ENCODE measurements at regions not wholly inside any gene's neighbourhood (a gene's known extent, or its start where the extent isn't known, plus 50 kb on each side); places are given as distances from the start of the nearest gene placed in this dataset.

GRCh38 chr4:13036841-13037240, 447.3 kb downstream of the RAB28 start:
- no peak for DNase-seq

GRCh38 chr4:13032936-13033335, 451.2 kb downstream of the RAB28 start:
- DNase-seq = no peak

GRCh38 chr4:13024147-13025105, 459.7 kb downstream of the RAB28 start:
- no peak for DNase-seq

GRCh38 chr4:13007802-13008470, 476.2 kb downstream of the RAB28 start:
- DNase-seq = no peak

- no peak for DNase-seq
These were observed 490.2 kb downstream of the RAB28 start for GRCh38 chr4:12993923-12994322.

- DNase-seq = no peak
These were observed 496.9 kb downstream of the RAB28 start for GRCh38 chr4:12987284-12987683.

- no peak for DNase-seq
These were observed 504.3 kb downstream of the RAB28 start for GRCh38 chr4:12979797-12980196.

- DNase-seq = no peak
These were observed 505.8 kb downstream of the RAB28 start for GRCh38 chr4:12978310-12978709.

- DNase-seq = no peak
These were observed 508.6 kb downstream of the RAB28 start for GRCh38 chr4:12975511-12975910.

- DNase-seq = no peak
These were observed 510.6 kb downstream of the RAB28 start for GRCh38 chr4:12973522-12973921.

- DNase-seq = no peak
These were observed 515.8 kb downstream of the RAB28 start for GRCh38 chr4:12968345-12968744.

GRCh38 chr4:12966726-12967125, 517.4 kb downstream of the RAB28 start:
- DNase-seq = no peak

GRCh38 chr4:12965334-12965733, 518.8 kb downstream of the RAB28 start:
- no peak for DNase-seq

GRCh38 chr4:12963912-12964311, 520.2 kb downstream of the RAB28 start:
- no peak for DNase-seq

- DNase-seq = no peak
These were observed 520.8 kb downstream of the RAB28 start for GRCh38 chr4:12963291-12963690.

- DNase-seq = no peak
These were observed 522.4 kb downstream of the RAB28 start for GRCh38 chr4:12961713-12962112.

GRCh38 chr4:12958436-12958835, 525.7 kb downstream of the RAB28 start:
- no peak for DNase-seq

GRCh38 chr4:12957108-12957507, 527.0 kb downstream of the RAB28 start:
- DNase-seq = no peak

- DNase-seq = no peak
These were observed 528.1 kb downstream of the RAB28 start for GRCh38 chr4:12956026-12956425.

GRCh38 chr4:12949719-12950490, 534.2 kb downstream of the RAB28 start:
- no peak for DNase-seq

- DNase-seq = no peak
These were observed 541.1 kb downstream of the RAB28 start for GRCh38 chr4:12943069-12943468.

GRCh38 chr4:12933760-12934221, 550.3 kb downstream of the RAB28 start:
- DNase-seq = no peak

- DNase-seq = no peak
These were observed 551.8 kb downstream of the RAB28 start for GRCh38 chr4:12932203-12932788.

All from CD4-positive, alpha-beta T cell treated with Interferon alpha-2 for 1 hour (primary cell).